K562 (cell line): ENCODE measurements at regions not wholly inside any gene's neighbourhood (a gene's known extent, or its start where the extent isn't known, plus 50 kb on each side); places are given as distances from the start of the nearest gene placed in this dataset.

Experiments
- ARHGAP35 ChIP-seq: fragments of 450-650 bp; IDR thresholded peaks from 2 replicates; pipeline ENCODE4 v1.6.1; 2018; ENCODE audit not compliant: partially characterized antibody
- BCOR ChIP-seq: fragments of 450-650 bp; IDR thresholded peaks from 2 replicates; pipeline ENCODE4 v1.6.1; 2016
- CEBPB ChIP-seq: fragments of 450-650 bp; IDR thresholded peaks from 2 replicates; pipeline ENCODE4 v1.6.1; 2016; ENCODE audit warnings: missing genetic modification characterization, missing compliant biosample characterization
- EHMT2 ChIP-seq: fragments of 450-650 bp; IDR thresholded peaks from 2 replicates; pipeline ENCODE4 v1.6.1; 2018; ENCODE audit warnings: antibody characterized with exemption
- ETV5 ChIP-seq: sonication (generic); formaldehyde crosslinking; IDR thresholded peaks from 2 replicates; pipeline ENCODE4 v1.4.0; 2020; ENCODE audit warnings: low read depth, mild to moderate bottlenecking, missing genetic modification reagents
- KLF13 ChIP-seq: fragments of 450-650 bp; IDR thresholded peaks from 2 replicates; pipeline ENCODE4 v1.6.1; 2016; ENCODE audit warnings: missing genetic modification characterization, low read depth, mild to moderate bottlenecking, missing compliant biosample characterization, moderate library complexity, borderline replicate concordance
- L3MBTL2 ChIP-seq: fragments of 450-650 bp; IDR thresholded peaks from 2 replicates; pipeline ENCODE4 v1.6.1; 2016; ENCODE audit warnings: mild to moderate bottlenecking, moderate library complexity
- MAFG ChIP-seq: fragments of 450-650 bp; conservative IDR thresholded peaks from 2 replicates; pipeline ENCODE4 v1.6.1; 2016; ENCODE audit warnings: missing genetic modification characterization, missing compliant biosample characterization
- NFE2L1 ChIP-seq: fragments of 450-650 bp; IDR thresholded peaks from 2 replicates; pipeline ENCODE4 v1.6.1; 2016; ENCODE audit warnings: missing genetic modification characterization, low read depth, mild to moderate bottlenecking, missing compliant biosample characterization, moderate library complexity, borderline replicate concordance
- POLR2A ChIP-seq: fragments of 450-650 bp; conservative IDR thresholded peaks from 2 replicates; pipeline ENCODE4 v1.6.1; 2016
- RBM34 ChIP-seq: fragments of 200-400 bp; formaldehyde crosslinking; IDR thresholded peaks from 2 replicates; pipeline ENCODE4 v1.6.1; 2018; ENCODE audit warnings: low read length, borderline replicate concordance; ENCODE audit not compliant: insufficient read depth
- SMARCA4 ChIP-seq: fragments of 450-650 bp; IDR thresholded peaks from 2 replicates; pipeline ENCODE4 v1.6.1; 2016
- TEAD1 ChIP-seq, 2 experiments: fragments of 450-650 bp in 1 of 2; sonication (generic) in 1 of 2; formaldehyde crosslinking; IDR thresholded peaks; 2 replicates each; pipeline versions ENCODE4 v1.4.0 to v1.8.0; 2020 to 2022; ENCODE audit warnings: mild to moderate bottlenecking in 2 of 2, missing genetic modification reagents in 1 of 2
- WHSC1 ChIP-seq: IDR thresholded peaks from one replicate; pipeline ENCODE4 v1.6.1; 2012; ENCODE audit warnings: low read length, control low read depth, inconsistent platforms
- ZNF584 ChIP-seq: fragments of 200-800 bp; sonication (Bioruptor generic); IDR thresholded peaks from 2 replicates; pipeline ENCODE4 v1.6.1; 2016; ENCODE audit warnings: low read depth, mild to moderate bottlenecking, missing genetic modification characterization, missing compliant biosample characterization
- TF ChIP-seq, protein P1 (sequence below), 3 experiments: IDR thresholded peaks in 2 of 3; conservative IDR thresholded peaks in 1 of 3; 2 replicates each; pipeline ENCODE4 v1.5.1; 2011 to 2012; ENCODE audit warnings: low read length in 3 of 3, mild to moderate bottlenecking in 3 of 3, control low read depth in 2 of 3, improper control_type of control experiment in 1 of 3, inconsistent platforms in 1 of 3, low read depth in 1 of 3, mixed read lengths in 1 of 3, moderate library complexity in 1 of 3; ENCODE audit not compliant: insufficient read depth in 2 of 3
- TF ChIP-seq, protein P2 (sequence below): fragments of 450-650 bp; IDR thresholded peaks from 2 replicates; pipeline ENCODE4 v1.6.1; 2017; ENCODE audit warnings: antibody characterized with exemption, mild to moderate bottlenecking
- TF ChIP-seq, protein P3 (sequence below): fragments of 200-800 bp; sonication (Bioruptor generic); IDR thresholded peaks from 2 replicates; pipeline ENCODE4 v1.6.1; 2017; ENCODE audit warnings: missing genetic modification characterization, missing compliant biosample characterization
- TF ChIP-seq, protein P4 (sequence below), 2 experiments: fragments of 200-800 bp in 1 of 2; sonication (Bioruptor generic) in 1 of 2; sonication (generic) in 1 of 2; formaldehyde crosslinking in 1 of 2; IDR thresholded peaks in 1 of 2; conservative IDR thresholded peaks in 1 of 2; 2 replicates each; pipeline versions ENCODE4 v1.5.0 to v1.6.1; 2016 to 2020; ENCODE audit warnings: missing compliant biosample characterization in 1 of 2, missing genetic modification characterization in 1 of 2, missing genetic modification reagents in 1 of 2

DNA sequence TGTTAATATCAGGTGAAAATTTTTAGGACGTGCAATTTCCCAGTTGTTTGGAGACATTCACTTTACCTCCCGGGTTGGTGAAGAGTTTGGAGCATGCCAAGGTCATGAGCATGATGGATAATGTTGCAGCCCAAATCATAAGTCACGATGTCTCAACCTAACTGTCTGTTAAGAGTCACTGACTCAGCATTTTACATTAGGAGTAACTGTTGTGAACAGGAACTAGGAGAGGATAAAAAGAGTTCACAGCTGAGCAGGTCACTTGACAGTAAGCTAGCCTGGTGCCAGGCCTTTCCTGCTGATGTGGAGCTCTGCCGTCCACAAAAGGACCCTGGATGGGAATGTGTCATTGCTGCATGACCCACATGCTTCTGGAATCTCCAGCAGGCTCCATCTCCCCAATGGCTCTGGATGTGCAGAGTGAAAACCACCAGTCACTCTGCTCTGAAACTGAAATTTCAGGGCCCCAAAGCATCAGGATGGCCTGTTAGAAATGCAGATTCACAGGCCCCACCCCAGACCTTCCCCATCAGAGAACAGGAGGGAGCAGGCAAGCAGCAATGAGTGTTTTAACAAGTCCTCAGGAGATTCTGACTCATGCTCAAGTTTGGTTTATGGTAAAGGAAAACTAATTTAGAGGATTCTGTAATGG is 371.6 kb upstream of the MAF start (continued):
- TF ChIP-seq EHMT2 = 0 out of 2 replicates have a peak, but pooled peaks have one; percentile 39
- peak; percentile 53; the same call in 1 of the 2 replicates for TF ChIP-seq POLR2A
- TF ChIP-seq, protein P1, sequence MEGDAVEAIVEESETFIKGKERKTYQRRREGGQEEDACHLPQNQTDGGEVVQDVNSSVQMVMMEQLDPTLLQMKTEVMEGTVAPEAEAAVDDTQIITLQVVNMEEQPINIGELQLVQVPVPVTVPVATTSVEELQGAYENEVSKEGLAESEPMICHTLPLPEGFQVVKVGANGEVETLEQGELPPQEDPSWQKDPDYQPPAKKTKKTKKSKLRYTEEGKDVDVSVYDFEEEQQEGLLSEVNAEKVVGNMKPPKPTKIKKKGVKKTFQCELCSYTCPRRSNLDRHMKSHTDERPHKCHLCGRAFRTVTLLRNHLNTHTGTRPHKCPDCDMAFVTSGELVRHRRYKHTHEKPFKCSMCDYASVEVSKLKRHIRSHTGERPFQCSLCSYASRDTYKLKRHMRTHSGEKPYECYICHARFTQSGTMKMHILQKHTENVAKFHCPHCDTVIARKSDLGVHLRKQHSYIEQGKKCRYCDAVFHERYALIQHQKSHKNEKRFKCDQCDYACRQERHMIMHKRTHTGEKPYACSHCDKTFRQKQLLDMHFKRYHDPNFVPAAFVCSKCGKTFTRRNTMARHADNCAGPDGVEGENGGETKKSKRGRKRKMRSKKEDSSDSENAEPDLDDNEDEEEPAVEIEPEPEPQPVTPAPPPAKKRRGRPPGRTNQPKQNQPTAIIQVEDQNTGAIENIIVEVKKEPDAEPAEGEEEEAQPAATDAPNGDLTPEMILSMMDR (IDR thresholded peaks at IDR 0.05 in 2 of 3, conservative IDR thresholded peaks at IDR 0.05 in 1 of 3; ENCODE audit: insufficient read depth in 2 of 3, low read depth in 1 of 3, low read length in 3 of 3) = 0 out of 6 replicates have a peak, but pooled peaks of 1 of the 3 experiments have one; percentile 1
- TF ChIP-seq SMARCA4 = peak; percentile 73; the same call in 1 of the 2 replicates
- TF ChIP-seq ARHGAP35 = no peak
- peak; percentile 72 for TF ChIP-seq ETV5
- TF ChIP-seq CEBPB (tag) = peak; percentile 89
- TF ChIP-seq, protein P2, sequence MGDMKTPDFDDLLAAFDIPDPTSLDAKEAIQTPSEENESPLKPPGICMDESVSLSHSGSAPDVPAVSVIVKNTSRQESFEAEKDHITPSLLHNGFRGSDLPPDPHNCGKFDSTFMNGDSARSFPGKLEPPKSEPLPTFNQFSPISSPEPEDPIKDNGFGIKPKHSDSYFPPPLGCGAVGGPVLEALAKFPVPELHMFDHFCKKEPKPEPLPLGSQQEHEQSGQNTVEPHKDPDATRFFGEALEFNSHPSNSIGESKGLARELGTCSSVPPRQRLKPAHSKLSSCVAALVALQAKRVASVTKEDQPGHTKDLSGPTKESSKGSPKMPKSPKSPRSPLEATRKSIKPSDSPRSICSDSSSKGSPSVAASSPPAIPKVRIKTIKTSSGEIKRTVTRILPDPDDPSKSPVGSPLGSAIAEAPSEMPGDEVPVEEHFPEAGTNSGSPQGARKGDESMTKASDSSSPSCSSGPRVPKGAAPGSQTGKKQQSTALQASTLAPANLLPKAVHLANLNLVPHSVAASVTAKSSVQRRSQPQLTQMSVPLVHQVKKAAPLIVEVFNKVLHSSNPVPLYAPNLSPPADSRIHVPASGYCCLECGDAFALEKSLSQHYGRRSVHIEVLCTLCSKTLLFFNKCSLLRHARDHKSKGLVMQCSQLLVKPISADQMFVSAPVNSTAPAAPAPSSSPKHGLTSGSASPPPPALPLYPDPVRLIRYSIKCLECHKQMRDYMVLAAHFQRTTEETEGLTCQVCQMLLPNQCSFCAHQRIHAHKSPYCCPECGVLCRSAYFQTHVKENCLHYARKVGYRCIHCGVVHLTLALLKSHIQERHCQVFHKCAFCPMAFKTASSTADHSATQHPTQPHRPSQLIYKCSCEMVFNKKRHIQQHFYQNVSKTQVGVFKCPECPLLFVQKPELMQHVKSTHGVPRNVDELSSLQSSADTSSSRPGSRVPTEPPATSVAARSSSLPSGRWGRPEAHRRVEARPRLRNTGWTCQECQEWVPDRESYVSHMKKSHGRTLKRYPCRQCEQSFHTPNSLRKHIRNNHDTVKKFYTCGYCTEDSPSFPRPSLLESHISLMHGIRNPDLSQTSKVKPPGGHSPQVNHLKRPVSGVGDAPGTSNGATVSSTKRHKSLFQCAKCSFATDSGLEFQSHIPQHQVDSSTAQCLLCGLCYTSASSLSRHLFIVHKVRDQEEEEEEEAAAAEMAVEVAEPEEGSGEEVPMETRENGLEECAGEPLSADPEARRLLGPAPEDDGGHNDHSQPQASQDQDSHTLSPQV = peak; percentile 98
- peak in 1 of 2 experiments; percentile 78; a peak in 2 of 4 replicates for TF ChIP-seq TEAD1 (CRISPR knock-in tag; IDR thresholded peaks at IDR 0.05)
- TF ChIP-seq WHSC1 = peak; percentile 64
- TF ChIP-seq MAFG (tag) = peak; percentile 100
- TF ChIP-seq, protein P3, sequence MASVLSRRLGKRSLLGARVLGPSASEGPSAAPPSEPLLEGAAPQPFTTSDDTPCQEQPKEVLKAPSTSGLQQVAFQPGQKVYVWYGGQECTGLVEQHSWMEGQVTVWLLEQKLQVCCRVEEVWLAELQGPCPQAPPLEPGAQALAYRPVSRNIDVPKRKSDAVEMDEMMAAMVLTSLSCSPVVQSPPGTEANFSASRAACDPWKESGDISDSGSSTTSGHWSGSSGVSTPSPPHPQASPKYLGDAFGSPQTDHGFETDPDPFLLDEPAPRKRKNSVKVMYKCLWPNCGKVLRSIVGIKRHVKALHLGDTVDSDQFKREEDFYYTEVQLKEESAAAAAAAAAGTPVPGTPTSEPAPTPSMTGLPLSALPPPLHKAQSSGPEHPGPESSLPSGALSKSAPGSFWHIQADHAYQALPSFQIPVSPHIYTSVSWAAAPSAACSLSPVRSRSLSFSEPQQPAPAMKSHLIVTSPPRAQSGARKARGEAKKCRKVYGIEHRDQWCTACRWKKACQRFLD (CRISPR knock-in tag) = peak; percentile 78
- TF ChIP-seq BCOR = peak; percentile 65
- peak; percentile 66; the same call in 1 of the 2 replicates for TF ChIP-seq KLF13
- TF ChIP-seq NFE2L1 (tag) = peak; percentile 79
- TF ChIP-seq RBM34 = no peak
- peak; percentile 71 for TF ChIP-seq L3MBTL2
- TF ChIP-seq, protein P4, sequence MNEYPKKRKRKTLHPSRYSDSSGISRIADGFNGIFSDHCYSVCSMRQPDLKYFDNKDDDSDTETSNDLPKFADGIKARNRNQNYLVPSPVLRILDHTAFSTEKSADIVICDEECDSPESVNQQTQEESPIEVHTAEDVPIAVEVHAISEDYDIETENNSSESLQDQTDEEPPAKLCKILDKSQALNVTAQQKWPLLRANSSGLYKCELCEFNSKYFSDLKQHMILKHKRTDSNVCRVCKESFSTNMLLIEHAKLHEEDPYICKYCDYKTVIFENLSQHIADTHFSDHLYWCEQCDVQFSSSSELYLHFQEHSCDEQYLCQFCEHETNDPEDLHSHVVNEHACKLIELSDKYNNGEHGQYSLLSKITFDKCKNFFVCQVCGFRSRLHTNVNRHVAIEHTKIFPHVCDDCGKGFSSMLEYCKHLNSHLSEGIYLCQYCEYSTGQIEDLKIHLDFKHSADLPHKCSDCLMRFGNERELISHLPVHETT (CRISPR knock-in tag; conservative IDR thresholded peaks at IDR 0.05 in 1 of 2, IDR thresholded peaks at IDR 0.05 in 1 of 2) = peak in 1 of 2 experiments; percentile 80; a peak in 2 of 4 replicates
- no peak for TF ChIP-seq ZNF584 (CRISPR knock-in tag)
